ENCODE measurements at regions not wholly inside any gene's neighbourhood (a gene's known extent, or its start where the extent isn't known, plus 50 kb on each side); places are given as distances from the start of the nearest gene placed in this dataset.

DNA sequence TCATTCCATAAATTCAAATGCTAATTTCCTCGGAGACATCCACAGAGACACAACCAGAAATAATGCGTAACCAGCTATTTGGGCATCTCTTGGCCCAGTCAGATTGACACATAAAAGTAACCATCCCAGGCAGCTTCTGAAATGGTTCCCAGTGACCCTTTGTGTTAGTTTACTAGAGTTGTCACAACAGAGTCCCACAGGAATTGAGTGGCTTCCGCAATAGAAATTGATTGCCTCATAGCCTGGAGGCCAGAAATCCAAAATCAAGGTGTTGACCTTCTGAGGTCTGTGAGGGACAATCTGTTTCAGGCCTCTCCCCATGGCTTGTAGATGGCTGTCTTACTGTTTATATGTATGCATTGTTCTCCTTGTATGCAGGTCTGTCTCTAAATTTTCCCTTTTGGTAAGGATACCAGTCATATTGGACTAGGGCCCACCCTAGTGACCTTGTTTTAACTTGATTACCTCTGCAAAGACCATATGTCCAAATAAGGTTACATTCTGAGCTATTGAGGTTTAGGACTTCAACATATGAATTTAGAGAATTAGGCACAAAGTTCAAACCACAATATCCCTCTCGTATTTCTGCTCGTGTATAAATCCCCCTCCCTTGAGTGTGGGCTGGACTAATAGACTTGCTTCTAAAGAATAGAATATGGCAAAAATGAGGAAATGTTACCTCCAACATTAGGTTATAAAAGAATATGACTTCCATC lies 78.2 kb upstream of the FGGY start (continued):
- TF ChIP-seq POLR2G (IDR thresholded peaks at IDR 0.05; ENCODE audit: low read depth, low read length) (no peak), CUX1 (CRISPR knock-in tag; IDR thresholded peaks at IDR 0.05) (no peak)

GRCh38 chr1:59219916-59220315 lies 77.0 kb upstream of the FGGY start:
- FAIRE-seq, result no peak
- POLR2A ChIA-PET, result interaction anchor here (0.6 kb wide), 1 partner anchor 589 kb away, joined by 4 read pairs; no protein-coding TSS in a partner anchor
- CTCF ChIA-PET (ENCODE audit: low intra/inter-chr PET ratio), result no interaction called here
- Histone ChIP-seq H3K4me1 (replicated peaks in 1 of 2; ENCODE audit: control insufficient read depth in 2 of 2, insufficient read depth in 2 of 2, low read length in 2 of 2) (peaks cover 0 to 2% of the 10 kb centered on the region in 2 experiments; a peak in 1 of 5 replicates), H3K36me3 (ENCODE audit: control insufficient read depth, insufficient read depth, low read length) (no peaks in the 10 kb centered on the region), H3K27me3 (ENCODE audit: control insufficient read depth in 2 of 2, insufficient read depth in 2 of 2, low read length in 2 of 2) (no peaks in the 10 kb centered on the region), H3K27ac (ENCODE audit: extremely low read depth, low read depth, low read length) (no peak overlapping the region), H3K9me1 (ENCODE audit: control insufficient read depth, insufficient read depth, low read length) (no peaks in the 10 kb centered on the region), H3K9ac (ENCODE audit: insufficient read depth in 1 of 2, low read depth in 2 of 2, low read length in 2 of 2) (no peak overlapping the region), H3K4me3 (no peak overlapping the region), H3K79me2 (ENCODE audit: control insufficient read depth, insufficient read depth, low read length) (no peaks in the 10 kb centered on the region), H4K20me1 (replicated peaks; ENCODE audit: control insufficient read depth, insufficient read depth, low read length) (no peaks in the 10 kb centered on the region; the same call in 1 of the 2 replicates), H3K4me2 (ENCODE audit: insufficient read depth, low read length) (no peak overlapping the region), H3K9me3 (replicated peaks; ENCODE audit: control insufficient read depth, insufficient read depth, low read depth, low read length) (no peaks in the 10 kb centered on the region), H2AFZ (ENCODE audit: low read depth, low read length) (no peak overlapping the region)
- no peak for DNase-seq (ENCODE audit: extremely low read depth in 1 of 4, low spot score in 3 of 4)
- WGBS (ENCODE audit: insufficient coverage, low coverage, missing lambda C conversion rate), result 0% methylated on average over 2 of the region's 2 CpGs
- intact Hi-C loops (cut with micrococcal nuclease), result no loop called here
- ATAC-seq, result no peak
- in situ Hi-C loops (cut with MboI), result no loop called here
- BruUV-seq (replicated peaks), result no TSS peak
- TF ChIP-seq ZNF699 (CRISPR knock-in tag; IDR thresholded peaks at IDR 0.05; ENCODE audit: insufficient replicate concordance) (no peak), LARP7 (IDR thresholded peaks at IDR 0.05) (no peak), FOXP4 (CRISPR knock-in tag; IDR thresholded peaks at IDR 0.05; ENCODE audit: borderline replicate concordance) (no peak), NCOA2 (IDR thresholded peaks at IDR 0.05; ENCODE audit: partially characterized antibody in 2 of 2) (no peak), CHD2 (IDR thresholded peaks at IDR 0.05; ENCODE audit: low read depth, low read length) (no peak), RBM14 (IDR thresholded peaks at IDR 0.05; ENCODE audit: borderline replicate concordance, insufficient read depth, low read depth, low read length) (no peak), KLF16 (IDR thresholded peaks at IDR 0.05) (no peak), SIX5 (IDR thresholded peaks at IDR 0.05; ENCODE audit: borderline replicate concordance in 1 of 2, insufficient read depth in 1 of 2, low read depth in 1 of 2, low read length in 2 of 2) (no peak), KHSRP (IDR thresholded peaks at IDR 0.05) (no peak), ILF3 (IDR thresholded peaks at IDR 0.05; ENCODE audit: borderline replicate concordance) (no peak)
- TF ChIP-seq, protein P1, sequence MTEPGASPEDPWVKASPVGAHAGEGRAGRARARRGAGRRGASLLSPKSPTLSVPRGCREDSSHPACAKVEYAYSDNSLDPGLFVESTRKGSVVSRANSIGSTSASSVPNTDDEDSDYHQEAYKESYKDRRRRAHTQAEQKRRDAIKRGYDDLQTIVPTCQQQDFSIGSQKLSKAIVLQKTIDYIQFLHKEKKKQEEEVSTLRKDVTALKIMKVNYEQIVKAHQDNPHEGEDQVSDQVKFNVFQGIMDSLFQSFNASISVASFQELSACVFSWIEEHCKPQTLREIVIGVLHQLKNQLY (CRISPR knock-in tag; conservative IDR thresholded peaks at IDR 0.05), result no peak
